Uterus (tissue), 2 donors: ENCODE measurements at regions not wholly inside any gene's neighbourhood (a gene's known extent, or its start where the extent isn't known, plus 50 kb on each side); places are given as distances from the start of the nearest gene placed in this dataset.

Experiments
- POLR2A ChIP-seq, 2 donors: fragments of 450-650 bp; IDR thresholded peaks; one replicate each; pipeline ENCODE4 v1.6.1; 2016; ENCODE audit warnings: antibody characterized with exemption in 2 of 2, mild to moderate bottlenecking in 1 of 2, moderate library complexity in 1 of 2
- TF ChIP-seq, protein P1 (sequence below), 4 experiments: fragments of 200-600 bp in 2 of 4; fragments of 450-650 bp in 2 of 4; sonication (generic) in 2 of 4; IDR thresholded peaks; one replicate each; pipeline ENCODE4 v1.5.1; 2016 to 2019; ENCODE audit warnings: antibody characterized with exemption in 4 of 4, mild to moderate bottlenecking in 2 of 4, moderate library complexity in 1 of 4

- TF ChIP-seq, protein P1, sequence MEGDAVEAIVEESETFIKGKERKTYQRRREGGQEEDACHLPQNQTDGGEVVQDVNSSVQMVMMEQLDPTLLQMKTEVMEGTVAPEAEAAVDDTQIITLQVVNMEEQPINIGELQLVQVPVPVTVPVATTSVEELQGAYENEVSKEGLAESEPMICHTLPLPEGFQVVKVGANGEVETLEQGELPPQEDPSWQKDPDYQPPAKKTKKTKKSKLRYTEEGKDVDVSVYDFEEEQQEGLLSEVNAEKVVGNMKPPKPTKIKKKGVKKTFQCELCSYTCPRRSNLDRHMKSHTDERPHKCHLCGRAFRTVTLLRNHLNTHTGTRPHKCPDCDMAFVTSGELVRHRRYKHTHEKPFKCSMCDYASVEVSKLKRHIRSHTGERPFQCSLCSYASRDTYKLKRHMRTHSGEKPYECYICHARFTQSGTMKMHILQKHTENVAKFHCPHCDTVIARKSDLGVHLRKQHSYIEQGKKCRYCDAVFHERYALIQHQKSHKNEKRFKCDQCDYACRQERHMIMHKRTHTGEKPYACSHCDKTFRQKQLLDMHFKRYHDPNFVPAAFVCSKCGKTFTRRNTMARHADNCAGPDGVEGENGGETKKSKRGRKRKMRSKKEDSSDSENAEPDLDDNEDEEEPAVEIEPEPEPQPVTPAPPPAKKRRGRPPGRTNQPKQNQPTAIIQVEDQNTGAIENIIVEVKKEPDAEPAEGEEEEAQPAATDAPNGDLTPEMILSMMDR (IDR thresholded peaks at IDR 0.05) = no peak
- no peak for TF ChIP-seq POLR2A (IDR thresholded peaks at IDR 0.05)
Measured at GRCh38 chr7:155922067-155922816, 110.0 kb upstream of the SHH start.
